ENCODE measurements at regions not wholly inside any gene's neighbourhood (a gene's known extent, or its start where the extent isn't known, plus 50 kb on each side); places are given as distances from the start of the nearest gene placed in this dataset.
A peak's percentile ranks its signal among the peaks of the same experiment; 100 is the strongest.

- peaks cover 0 to 7% of the 10 kb centered on the region in 2 donors for H3K27me3 ChIP-seq
- no peak overlapping the region for H3K4me3 ChIP-seq
- DNase-seq: no peak
- no peaks in the 10 kb centered on the region for H3K36me3 ChIP-seq (replicated peaks in 1 of 2; ENCODE audit: insufficient read depth in 1 of 2, low read depth in 2 of 2)
- TF ChIP-seq CTCF (IDR thresholded peaks at IDR 0.05): peak in 5 of 7 experiments; percentile 24 to 58 (median 37)
- TF ChIP-seq POLR2A (IDR thresholded peaks at IDR 0.05): no peak
- intact Hi-C loops (cut with DNase I): no loop called here
- no peaks in the 10 kb centered on the region for H3K9me3 ChIP-seq
- ATAC-seq: no peak
- H3K27ac ChIP-seq: no peak overlapping the region
- WGBS, 2 donors: 51 to 55% methylated on average over 4 of the region's 4 CpGs
- H3K4me1 ChIP-seq: peaks cover 18% of the 10 kb centered on the region
Measured at GRCh38 chr4:24476282-24476681, 108.1 kb downstream of the DHX15 start.

- peaks cover 0 to 7% of the 10 kb centered on the region in 2 donors for H3K27me3 ChIP-seq
- intact Hi-C loops (cut with DNase I): no loop called here
Measured at GRCh38 chr4:24475756-24476155, 108.6 kb downstream of the DHX15 start.

GRCh38 chr4:24473309-24473721 is 111.0 kb downstream of the DHX15 start:
- ATAC-seq (no peak), DNase-seq (peak in 3 of 4 donors; percentile 10 to 30 (median 29))
- H3K27me3 ChIP-seq: peaks cover 0 to 17% of the 10 kb centered on the region in 2 donors
- peaks cover 32% of the 10 kb centered on the region for H3K4me1 ChIP-seq
- no peaks in the 10 kb centered on the region for H3K36me3 ChIP-seq (replicated peaks in 1 of 2; ENCODE audit: insufficient read depth in 1 of 2, low read depth in 2 of 2)
- WGBS, 2 donors: 0 to 1% methylated on average over 13 of the region's 13 CpGs
- H3K4me3 ChIP-seq: peak overlapping the region; percentile 41 to 59
- peak overlapping the region in 3 of 4 donors; percentile 1 to 57 (median 47) for H3K27ac ChIP-seq
- intact Hi-C loops (cut with DNase I): no loop called here
- no peaks in the 10 kb centered on the region for H3K9me3 ChIP-seq
- no peak for TF ChIP-seq POLR2A (IDR thresholded peaks at IDR 0.05)
- TF ChIP-seq CTCF (IDR thresholded peaks at IDR 0.05): peak in 1 of 7 experiments; percentile 2

More at GRCh38 chr4:24475756-24476155, 108.6 kb downstream of the DHX15 start:
- no peak overlapping the region for H3K4me3 ChIP-seq
- no peak overlapping the region for H3K27ac ChIP-seq
- ATAC-seq (no peak), DNase-seq (no peak)
- H3K4me1 ChIP-seq: peaks cover 23% of the 10 kb centered on the region
- no peaks in the 10 kb centered on the region for H3K36me3 ChIP-seq (replicated peaks in 1 of 2; ENCODE audit: insufficient read depth in 1 of 2, low read depth in 2 of 2)
- 64 to 70% methylated on average over 3 of the region's 3 CpGs for WGBS, 2 donors
- H3K9me3 ChIP-seq: no peaks in the 10 kb centered on the region
- TF ChIP-seq CTCF (IDR thresholded peaks at IDR 0.05): no peak
- TF ChIP-seq POLR2A (IDR thresholded peaks at IDR 0.05): no peak

GRCh38 chr4:24472514-24473308 is 111.6 kb downstream of the DHX15 start:
- peaks cover 0 to 17% of the 10 kb centered on the region in 2 donors for H3K27me3 ChIP-seq
- peak overlapping the region; percentile 41 to 59 for H3K4me3 ChIP-seq
- intact Hi-C loops (cut with DNase I): no loop called here
- H3K36me3 ChIP-seq (replicated peaks in 1 of 2; ENCODE audit: insufficient read depth in 1 of 2, low read depth in 2 of 2): no peaks in the 10 kb centered on the region
- 1% methylated on average over 49 to 83 of the region's 93 CpGs for WGBS, 2 donors
- no peaks in the 10 kb centered on the region for H3K9me3 ChIP-seq
- ATAC-seq (peak; percentile 84), DNase-seq (peak; percentile 71 to 85 (median 76))
- TF ChIP-seq CTCF (IDR thresholded peaks at IDR 0.05) (peak; percentile 56 to 76 (median 67)), POLR2A (IDR thresholded peaks at IDR 0.05) (peak in 2 of 3 donors; percentile 31 to 42)
- peaks cover 32% of the 10 kb centered on the region for H3K4me1 ChIP-seq
- H3K27ac ChIP-seq: peak overlapping the region in 2 of 4 donors; percentile 47 to 57
